ENCODE measurements at regions not wholly inside any gene's neighbourhood (a gene's known extent, or its start where the extent isn't known, plus 50 kb on each side); places are given as distances from the start of the nearest gene placed in this dataset.
"Not testable (repeated sequence)": the region's sequence is repeated elsewhere in the genome, so short reads cannot be mapped to it uniquely, and the experiment has no call there.

DNA sequence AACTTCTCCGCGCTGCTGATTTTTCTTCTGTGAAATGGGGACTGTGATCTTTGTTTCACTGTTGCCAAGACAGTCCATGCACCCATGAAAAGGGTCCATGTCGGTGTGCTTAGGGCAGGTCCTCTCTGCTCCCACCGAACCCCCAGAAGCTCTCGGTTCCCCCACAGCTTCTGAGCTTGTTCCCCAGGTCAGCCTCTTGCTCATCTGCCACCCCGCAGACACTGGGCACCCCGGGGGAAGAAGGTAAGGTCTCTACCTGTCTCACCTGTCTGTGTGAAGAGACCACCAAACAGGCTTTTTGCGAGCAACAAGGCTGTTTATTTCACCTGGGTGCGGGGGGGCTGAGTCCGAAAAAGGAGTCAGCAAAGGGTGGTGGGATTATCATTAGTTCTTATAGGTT lies 66.2 kb upstream of the NANOS1 start:
- peak; percentile 31 for DNase-seq (ENCODE audit: low spot score)
- TF ChIP-seq CTCF (IDR thresholded peaks at IDR 0.05) = no peak
- no peak overlapping the region for H3K27ac ChIP-seq
- H3K4me3 ChIP-seq = no peak overlapping the region

GRCh38 chr10:118963933-118964332 lies 65.6 kb upstream of the NANOS1 start:
- no peak overlapping the region for H3K27ac ChIP-seq
- TF ChIP-seq CTCF (IDR thresholded peaks at IDR 0.05) = no peak
- peak; percentile 41 for DNase-seq (ENCODE audit: low spot score)

DNA sequence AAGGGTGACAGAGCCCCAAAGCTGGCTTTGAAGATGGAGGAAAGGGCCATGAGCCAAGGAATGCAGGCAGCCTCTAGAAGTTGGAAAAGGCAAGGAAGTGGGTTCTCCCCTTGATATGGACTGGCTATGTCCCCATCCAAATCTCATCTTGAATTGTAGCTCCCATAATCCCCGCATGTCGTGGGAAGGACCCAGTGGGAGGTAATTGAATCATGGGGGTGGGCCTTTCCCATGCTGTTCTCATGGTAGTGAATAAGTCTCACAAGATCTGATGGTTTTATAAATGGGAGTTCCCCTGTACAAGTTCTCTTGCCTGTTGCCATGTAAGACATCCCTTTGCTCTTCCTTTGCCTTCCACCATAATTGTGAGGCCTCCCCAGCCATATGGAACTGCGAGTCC lies 65.0 kb upstream of the NANOS1 start:
- not testable (repeated sequence) for H3K27ac ChIP-seq, H3K4me3 ChIP-seq
- peak; percentile 17 for DNase-seq (ENCODE audit: low spot score)

More at GRCh38 chr10:118963933-118964332, 65.6 kb upstream of the NANOS1 start:
- no peak overlapping the region for H3K4me3 ChIP-seq

GRCh38 chr10:118965096-118965495 lies 64.4 kb upstream of the NANOS1 start:
- Histone ChIP-seq H3K4me3 (no peak overlapping the region), H3K27ac (no peak overlapping the region)
- peak; percentile 50 for DNase-seq (ENCODE audit: low spot score)
- TF ChIP-seq CTCF (IDR thresholded peaks at IDR 0.05) = no peak

GRCh38 chr10:118965645-118966044 lies 63.9 kb upstream of the NANOS1 start:
- DNase-seq (ENCODE audit: low spot score) = peak; percentile 49
- H3K4me3 ChIP-seq = no peak overlapping the region
- no peak overlapping the region for H3K27ac ChIP-seq
- no peak for TF ChIP-seq CTCF (IDR thresholded peaks at IDR 0.05)

GRCh38 chr10:118966076-118966849 lies 63.3 kb upstream of the NANOS1 start:
- peak; percentile 29 for DNase-seq (ENCODE audit: low spot score)
- Histone ChIP-seq H3K27ac (no peak overlapping the region), H3K4me3 (no peak overlapping the region)
- no peak for TF ChIP-seq CTCF (IDR thresholded peaks at IDR 0.05)

DNA sequence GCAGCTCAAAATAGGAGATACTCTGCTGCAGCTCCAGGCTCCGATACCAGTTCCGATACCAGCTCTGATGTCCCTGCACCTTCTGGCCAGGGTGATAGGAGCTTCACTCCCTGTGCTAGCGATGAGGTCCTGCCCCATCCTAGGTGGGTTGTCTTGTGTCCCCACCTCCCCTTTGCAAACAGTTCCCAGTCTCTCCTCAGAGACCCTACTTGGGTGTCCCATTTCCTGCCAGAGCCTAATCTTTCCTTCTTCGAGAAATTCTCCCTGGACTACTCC lies 62.7 kb upstream of the NANOS1 start:
- peak; percentile 54 for DNase-seq (ENCODE audit: low spot score)
- no peak for TF ChIP-seq CTCF (IDR thresholded peaks at IDR 0.05)
- no peak overlapping the region for H3K4me3 ChIP-seq
- H3K27ac ChIP-seq = no peak overlapping the region
